Uterus (tissue), 3 donors: ENCODE measurements at regions not wholly inside any gene's neighbourhood (a gene's known extent, or its start where the extent isn't known, plus 50 kb on each side); places are given as distances from the start of the nearest gene placed in this dataset.

ENCODE experiments used
- DNase-seq, 2 donors: peaks; one replicate each; pipeline ENCODE4 v3.0.0-alpha.2; 2019 to 2020
- H3K27ac ChIP-seq, 2 donors: fragments of 200-600 bp; sonication (generic); 1 replicate in 1 of 2; 2 replicates in 1 of 2; pipeline ENCODE4 v1.5.1; 2016 to 2018
- H3K27me3 ChIP-seq, 2 donors: fragments of 200-600 bp; sonication (generic); one replicate each; pipeline ENCODE4 v1.5.1; 2018 to 2019; ENCODE audit warnings: control low read depth in 1 of 2
- H3K36me3 ChIP-seq, 2 donors: fragments of 200-600 bp; sonication (generic); one replicate each; pipeline ENCODE4 v1.5.1; 2019; ENCODE audit warnings: control low read depth in 1 of 2
- H3K4me1 ChIP-seq, 2 donors: fragments of 200-600 bp; sonication (generic); one replicate each; pipeline ENCODE4 v1.5.1; 2018 to 2019; ENCODE audit warnings: control low read depth in 1 of 2
- H3K4me3 ChIP-seq, 2 donors: fragments of 200-600 bp; sonication (generic); 1 replicate in 1 of 2; 2 replicates in 1 of 2; pipeline ENCODE4 v1.5.1; 2018 to 2019; ENCODE audit warnings: mild to moderate bottlenecking in 1 of 2
- H3K9me3 ChIP-seq, 2 donors: fragments of 200-600 bp; sonication (generic); one replicate each; pipeline ENCODE4 v1.5.1; 2019; ENCODE audit warnings: control low read depth in 1 of 2
- POLR2A ChIP-seq, 2 donors: fragments of 450-650 bp; IDR thresholded peaks; one replicate each; pipeline ENCODE4 v1.6.1; 2016; ENCODE audit warnings: antibody characterized with exemption in 2 of 2, mild to moderate bottlenecking in 1 of 2, moderate library complexity in 1 of 2
- intact Hi-C: fragments of 100-400 bp; cut with DNase I; formaldehyde crosslinking; loops from one replicate; pipeline ENCODE4 v1.15.1; 2023; ENCODE audit warnings: low total_unique reads
- TF ChIP-seq, protein P1 (sequence below), 4 experiments: fragments of 200-600 bp in 2 of 4; fragments of 450-650 bp in 2 of 4; sonication (generic) in 2 of 4; IDR thresholded peaks; one replicate each; pipeline ENCODE4 v1.5.1; 2016 to 2019; ENCODE audit warnings: antibody characterized with exemption in 4 of 4, mild to moderate bottlenecking in 2 of 4, moderate library complexity in 1 of 4
- donor health status: DM: yes; HTN: yes; CAD: no.

DNA sequence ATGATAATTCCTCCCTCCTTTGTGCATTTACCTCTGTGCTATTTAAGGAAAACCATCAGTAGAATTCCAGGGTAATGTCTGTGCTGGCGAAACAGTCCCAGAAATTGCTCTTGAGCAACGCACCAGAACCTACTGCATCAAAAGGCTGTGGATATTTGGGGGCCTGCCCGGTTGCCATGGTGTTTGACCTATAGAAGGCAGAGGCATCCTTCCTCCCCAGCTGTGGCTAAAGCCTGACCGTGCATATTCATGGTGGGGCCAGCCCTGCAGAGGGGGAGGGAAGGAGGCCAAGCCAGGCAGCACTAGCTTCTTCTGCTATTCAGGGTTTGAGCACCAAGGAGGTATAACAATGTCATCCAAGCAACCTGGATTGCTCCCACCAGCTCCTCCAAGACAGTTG, 215.0 kb upstream of the E2F8 start:
- Histone ChIP-seq H3K27me3 (no peaks in the 10 kb centered on the region), H3K36me3 (no peaks in the 10 kb centered on the region), H3K4me1 (no peaks in the 10 kb centered on the region), H3K9me3 (no peaks in the 10 kb centered on the region), H3K27ac (no peak overlapping the region), H3K4me3 (no peak overlapping the region)
- intact Hi-C loops, result no loop called here
- TF ChIP-seq, protein P1, sequence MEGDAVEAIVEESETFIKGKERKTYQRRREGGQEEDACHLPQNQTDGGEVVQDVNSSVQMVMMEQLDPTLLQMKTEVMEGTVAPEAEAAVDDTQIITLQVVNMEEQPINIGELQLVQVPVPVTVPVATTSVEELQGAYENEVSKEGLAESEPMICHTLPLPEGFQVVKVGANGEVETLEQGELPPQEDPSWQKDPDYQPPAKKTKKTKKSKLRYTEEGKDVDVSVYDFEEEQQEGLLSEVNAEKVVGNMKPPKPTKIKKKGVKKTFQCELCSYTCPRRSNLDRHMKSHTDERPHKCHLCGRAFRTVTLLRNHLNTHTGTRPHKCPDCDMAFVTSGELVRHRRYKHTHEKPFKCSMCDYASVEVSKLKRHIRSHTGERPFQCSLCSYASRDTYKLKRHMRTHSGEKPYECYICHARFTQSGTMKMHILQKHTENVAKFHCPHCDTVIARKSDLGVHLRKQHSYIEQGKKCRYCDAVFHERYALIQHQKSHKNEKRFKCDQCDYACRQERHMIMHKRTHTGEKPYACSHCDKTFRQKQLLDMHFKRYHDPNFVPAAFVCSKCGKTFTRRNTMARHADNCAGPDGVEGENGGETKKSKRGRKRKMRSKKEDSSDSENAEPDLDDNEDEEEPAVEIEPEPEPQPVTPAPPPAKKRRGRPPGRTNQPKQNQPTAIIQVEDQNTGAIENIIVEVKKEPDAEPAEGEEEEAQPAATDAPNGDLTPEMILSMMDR (IDR thresholded peaks at IDR 0.05), result no peak
- TF ChIP-seq POLR2A (IDR thresholded peaks at IDR 0.05), result no peak
- DNase-seq, result peak in 1 of 2 donors; percentile 18

DNA sequence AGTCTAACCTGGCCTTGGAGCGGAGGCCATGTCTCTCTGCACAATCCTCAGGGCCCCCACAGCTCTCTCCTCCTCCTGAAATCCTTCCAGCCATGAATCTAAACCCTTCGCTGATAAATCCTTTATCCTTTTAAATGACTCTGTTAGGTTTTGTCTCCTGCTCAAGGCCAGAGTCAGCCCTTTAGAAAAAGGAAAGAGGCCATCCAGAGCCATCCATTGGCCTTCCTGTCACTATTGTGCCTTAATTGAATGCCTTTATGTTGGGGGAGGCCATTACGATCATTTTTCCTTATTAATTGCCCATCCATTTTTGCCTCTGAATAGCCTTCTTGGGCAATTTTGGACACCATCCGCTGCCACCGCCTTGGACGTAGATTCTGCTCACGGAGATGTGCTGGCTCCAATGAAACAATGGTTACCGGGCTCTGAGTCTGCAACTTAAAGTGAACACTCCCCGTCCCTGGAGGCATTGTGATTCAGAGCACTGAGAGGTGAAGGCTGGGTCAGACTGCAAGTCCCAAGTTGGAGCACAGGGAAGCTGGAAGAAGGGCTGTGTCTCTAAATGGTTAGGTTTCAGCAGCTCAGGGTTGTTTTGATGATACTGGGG, 213.0 kb upstream of the E2F8 start:
- Histone ChIP-seq H3K4me3 (no peak overlapping the region), H3K27me3 (no peaks in the 10 kb centered on the region), H3K4me1 (no peaks in the 10 kb centered on the region), H3K9me3 (no peaks in the 10 kb centered on the region), H3K27ac (no peak overlapping the region), H3K36me3 (no peaks in the 10 kb centered on the region)
- DNase-seq, result no peak
- TF ChIP-seq, protein P1 (IDR thresholded peaks at IDR 0.05), result no peak
- TF ChIP-seq POLR2A (IDR thresholded peaks at IDR 0.05), result no peak
- intact Hi-C loops, result no loop called here

DNA sequence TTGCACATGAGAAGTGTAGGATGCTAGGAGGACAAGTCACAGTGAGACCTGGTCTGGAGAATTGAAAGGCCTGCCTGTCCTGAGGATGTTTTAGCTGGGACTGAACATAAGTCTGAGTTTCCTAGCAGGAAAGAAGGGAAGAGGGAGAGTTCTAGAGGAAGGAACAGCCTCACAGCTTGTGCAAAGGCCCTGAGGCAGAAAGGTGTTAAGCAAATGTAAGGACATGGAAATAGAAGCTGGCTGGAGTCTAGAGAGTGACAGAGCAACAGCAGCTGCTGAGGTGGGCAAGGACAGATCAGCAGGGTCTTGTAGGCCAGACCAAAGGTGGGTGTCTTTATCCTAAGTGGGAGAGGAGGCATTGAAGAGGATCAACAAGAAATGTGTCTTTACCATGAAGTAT, 210.9 kb upstream of the E2F8 start:
- intact Hi-C loops, result no loop called here
- TF ChIP-seq, protein P1 (IDR thresholded peaks at IDR 0.05), result no peak
- TF ChIP-seq POLR2A (IDR thresholded peaks at IDR 0.05), result no peak
- no peak for DNase-seq
- Histone ChIP-seq H3K27ac (no peak overlapping the region), H3K27me3 (no peaks in the 10 kb centered on the region), H3K4me1 (no peaks in the 10 kb centered on the region), H3K9me3 (no peaks in the 10 kb centered on the region), H3K4me3 (no peak overlapping the region), H3K36me3 (no peaks in the 10 kb centered on the region)

DNA sequence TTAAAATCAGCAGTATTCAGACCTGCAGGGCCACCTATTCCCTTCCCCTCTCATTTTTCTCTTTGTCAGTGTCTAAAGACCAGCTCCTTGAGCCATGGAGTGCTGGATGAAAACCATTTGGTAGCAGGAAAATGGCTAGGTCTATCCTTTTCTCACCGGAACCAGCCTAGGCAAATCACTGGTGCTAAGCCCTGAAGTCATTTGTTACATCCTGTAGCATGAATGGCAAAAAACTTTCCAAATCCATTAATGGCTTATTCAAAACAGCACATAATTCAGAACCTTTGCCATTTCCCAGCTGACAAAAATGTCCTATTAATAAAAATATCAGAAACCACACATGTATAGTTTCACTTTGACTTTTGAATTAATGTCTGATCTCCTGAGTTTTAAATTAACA, 209.5 kb upstream of the E2F8 start:
- H3K4me3 ChIP-seq, result no peak overlapping the region
- no peaks in the 10 kb centered on the region for H3K27me3 ChIP-seq
- no peak overlapping the region for H3K27ac ChIP-seq
- TF ChIP-seq POLR2A (IDR thresholded peaks at IDR 0.05), result no peak
- TF ChIP-seq, protein P1 (IDR thresholded peaks at IDR 0.05), result no peak
- no peak for DNase-seq
- intact Hi-C loops, result no loop called here
- no peaks in the 10 kb centered on the region for H3K4me1 ChIP-seq
- no peaks in the 10 kb centered on the region for H3K9me3 ChIP-seq
- H3K36me3 ChIP-seq, result no peaks in the 10 kb centered on the region

DNA sequence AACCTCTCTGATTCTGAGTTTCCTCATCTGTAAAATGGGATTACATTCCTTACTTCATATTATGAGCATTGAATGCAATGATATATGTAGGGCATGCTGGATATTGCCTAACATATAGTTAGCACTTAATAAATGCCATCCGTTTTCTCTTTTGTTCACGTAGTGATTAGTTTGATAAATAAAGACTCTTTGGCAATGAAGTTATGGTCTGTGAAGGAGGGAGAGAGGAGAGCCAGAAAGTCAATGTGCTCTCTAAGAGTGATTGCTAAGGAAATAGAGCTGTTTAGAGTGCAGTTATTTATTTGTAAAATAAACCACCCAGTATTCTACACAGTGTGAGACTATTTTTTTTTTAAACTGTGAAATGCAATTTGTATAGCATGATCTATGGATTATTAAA, 207.9 kb upstream of the E2F8 start:
- TF ChIP-seq, protein P1 (IDR thresholded peaks at IDR 0.05), result no peak
- TF ChIP-seq POLR2A (IDR thresholded peaks at IDR 0.05), result no peak
- intact Hi-C loops, result no loop called here
- DNase-seq, result no peak
- Histone ChIP-seq H3K27ac (no peak overlapping the region), H3K9me3 (no peaks in the 10 kb centered on the region), H3K4me1 (no peaks in the 10 kb centered on the region), H3K36me3 (no peaks in the 10 kb centered on the region), H3K27me3 (no peaks in the 10 kb centered on the region), H3K4me3 (no peak overlapping the region)
